ENCODE measurements at regions not wholly inside any gene's neighbourhood (a gene's known extent, or its start where the extent isn't known, plus 50 kb on each side); places are given as distances from the start of the nearest gene placed in this dataset.

DNA sequence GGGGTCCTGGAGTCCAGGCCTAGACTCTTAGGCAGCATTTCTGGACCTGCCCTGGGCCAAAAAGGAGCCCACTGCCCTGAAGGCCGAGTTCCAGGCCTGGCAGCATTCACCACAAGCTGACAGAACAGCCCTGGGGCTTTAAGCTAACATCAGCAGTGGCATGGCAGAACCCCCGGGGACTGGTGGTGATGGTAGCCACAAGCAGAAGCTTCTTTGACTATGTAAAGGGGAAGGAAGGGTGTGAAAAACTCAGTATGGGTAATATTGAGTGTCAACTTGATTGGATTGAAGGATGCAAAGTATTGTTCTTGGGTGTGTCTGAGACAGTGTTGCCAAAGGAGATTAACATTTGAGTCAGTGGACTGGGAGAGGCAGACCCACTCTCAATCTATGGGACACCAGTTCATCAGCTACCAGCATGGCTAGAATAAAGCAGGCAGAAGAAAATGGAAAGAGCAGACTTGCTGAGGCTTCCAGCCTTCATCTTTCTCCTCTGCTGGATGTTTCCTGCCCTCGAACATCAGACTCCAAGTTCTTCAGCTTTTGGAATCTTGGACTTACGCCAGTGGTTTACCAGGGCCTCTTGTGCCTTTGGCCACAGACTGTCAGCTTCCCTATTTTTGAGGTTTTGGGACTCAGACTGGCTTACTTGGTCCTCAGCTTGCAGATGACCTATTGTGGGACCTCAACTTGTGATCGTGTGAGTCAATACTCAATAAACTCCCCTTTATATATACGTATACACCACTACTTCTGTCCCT is 661.0 kb upstream of the C9orf72 start:
- no peak for DNase-seq

DNA sequence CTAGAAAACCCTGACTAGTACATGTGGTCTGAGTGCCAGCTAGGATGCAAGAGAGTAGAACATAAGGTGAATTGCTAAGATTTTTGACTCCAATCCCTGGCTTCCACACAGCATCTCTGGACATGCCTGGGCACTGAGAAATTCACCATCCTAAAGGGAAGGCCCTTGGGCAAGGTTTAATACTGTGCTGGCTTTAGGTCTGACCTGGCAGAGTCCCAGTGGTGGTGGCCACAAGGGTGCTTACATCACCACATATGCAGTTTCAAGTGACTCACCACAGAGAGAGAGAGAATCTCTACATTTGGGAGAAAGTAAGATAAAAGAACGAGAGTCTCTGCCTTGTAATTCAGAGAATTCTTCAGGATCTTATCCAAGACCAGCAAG is 661.6 kb upstream of the C9orf72 start:
- DNase-seq = no peak

DNA sequence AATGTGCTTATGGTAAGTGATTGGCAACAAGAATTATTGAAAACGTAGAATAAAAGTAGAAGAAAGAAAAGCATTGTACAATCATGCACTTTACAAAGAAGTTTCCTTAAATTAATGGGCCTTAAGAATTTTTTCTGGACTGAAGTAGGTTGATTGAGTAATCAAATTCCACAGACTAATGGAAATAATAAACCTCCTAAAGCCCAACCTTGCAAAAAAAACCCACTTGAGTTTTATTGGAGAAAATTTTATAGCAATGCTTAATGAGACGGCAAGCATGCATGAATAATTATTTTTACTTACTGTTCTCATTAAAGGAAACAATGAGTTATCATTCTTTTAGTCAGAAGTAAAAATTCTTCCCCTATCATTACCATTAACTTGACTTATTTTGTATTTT is 676.1 kb upstream of the C9orf72 start:
- no peak for DNase-seq

DNA sequence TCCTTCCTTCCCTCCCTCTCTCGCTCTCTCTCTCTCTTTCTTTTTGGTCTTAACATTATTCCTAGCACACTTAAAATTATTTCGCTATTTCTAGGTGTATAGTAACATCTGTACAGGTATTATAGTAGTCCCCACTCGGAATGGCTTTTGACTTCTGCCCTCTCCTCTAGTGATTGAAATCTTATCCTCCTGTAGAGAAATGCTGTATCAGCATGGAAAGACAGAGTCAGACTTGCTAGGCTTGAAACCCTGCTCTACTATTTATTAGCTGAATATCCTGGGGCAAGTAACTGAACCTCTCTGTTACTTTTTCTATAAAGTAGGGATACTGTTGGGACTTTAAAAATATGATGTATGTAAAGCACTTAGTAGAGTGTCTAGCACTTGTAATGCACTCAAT is 681.9 kb upstream of the C9orf72 start:
- DNase-seq = no peak

DNA sequence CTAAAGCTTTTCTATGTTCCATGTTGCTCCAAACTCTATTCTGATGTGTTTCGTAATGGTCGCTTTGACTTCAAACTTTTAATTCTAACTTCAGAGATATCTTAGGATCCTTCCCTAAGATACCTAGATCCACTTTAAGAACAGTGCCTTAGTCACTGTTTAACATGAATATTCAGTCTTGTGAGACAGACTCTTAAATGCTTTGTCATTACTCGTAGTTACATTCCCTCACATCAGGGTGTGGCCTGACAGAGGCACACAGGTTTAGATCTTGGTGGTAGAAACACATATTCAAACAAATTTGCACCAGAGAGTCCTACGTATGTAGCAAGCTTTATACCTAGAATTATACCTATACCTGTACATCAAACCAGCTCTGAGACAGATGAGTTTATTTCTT is 687.0 kb upstream of the C9orf72 start:
- DNase-seq = no peak

DNA sequence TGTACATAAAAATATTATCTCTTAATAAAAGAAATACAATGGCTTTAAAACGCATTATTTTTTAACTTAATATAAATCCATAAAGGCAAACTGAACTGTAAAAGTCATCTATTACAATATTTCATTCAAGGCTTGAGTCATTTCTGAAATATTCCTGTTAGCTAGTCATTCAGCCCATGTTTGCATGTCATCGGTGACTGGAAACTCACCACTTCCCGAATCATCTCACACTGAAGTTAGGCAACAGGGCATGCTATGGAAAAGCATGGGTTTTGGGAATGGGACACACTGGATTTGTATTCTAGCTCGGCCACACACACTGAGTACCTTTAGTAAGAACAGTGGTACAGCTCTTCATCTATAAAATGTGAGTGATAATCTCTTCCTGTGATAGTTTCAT is 691.1 kb upstream of the C9orf72 start:
- no peak for DNase-seq

DNA sequence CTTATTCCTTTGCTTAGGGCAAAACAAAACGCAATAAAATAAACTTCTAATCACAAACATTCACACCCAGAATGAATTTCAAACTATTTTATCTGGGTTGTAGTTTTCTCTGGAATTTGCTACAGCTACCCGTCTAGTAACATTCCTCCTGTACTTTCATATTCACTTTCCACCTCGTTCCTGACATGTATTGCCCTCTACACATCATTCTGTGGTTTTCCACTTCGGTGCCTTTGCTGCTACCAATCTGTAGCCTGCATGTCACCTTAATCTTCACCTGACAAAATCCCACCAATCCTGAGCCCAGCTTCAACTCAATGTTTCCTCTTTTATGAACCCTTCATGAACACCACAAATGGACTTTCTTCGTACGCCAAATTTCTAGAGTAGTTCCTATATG is 694.1 kb upstream of the C9orf72 start:
- no peak for DNase-seq

DNA sequence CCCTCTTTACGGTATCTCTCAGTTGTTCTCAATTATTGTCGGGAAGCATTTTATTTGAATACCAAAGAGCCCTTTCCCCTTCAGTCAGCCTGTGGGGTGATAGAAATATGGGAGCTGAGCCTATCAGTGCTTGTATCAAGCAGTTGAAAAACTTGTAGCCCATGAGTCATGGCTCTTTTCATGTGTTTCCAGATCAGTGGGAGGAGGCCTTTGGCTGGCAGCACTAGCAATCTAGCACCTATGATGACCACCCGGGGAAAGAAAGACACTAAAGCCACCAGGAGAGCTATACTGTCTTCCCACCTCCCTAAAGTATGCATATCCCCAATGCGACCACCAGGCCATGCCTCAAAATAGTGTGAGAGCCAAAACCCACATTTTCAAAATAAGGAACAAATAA is 696.9 kb upstream of the C9orf72 start:
- no peak for DNase-seq

DNA sequence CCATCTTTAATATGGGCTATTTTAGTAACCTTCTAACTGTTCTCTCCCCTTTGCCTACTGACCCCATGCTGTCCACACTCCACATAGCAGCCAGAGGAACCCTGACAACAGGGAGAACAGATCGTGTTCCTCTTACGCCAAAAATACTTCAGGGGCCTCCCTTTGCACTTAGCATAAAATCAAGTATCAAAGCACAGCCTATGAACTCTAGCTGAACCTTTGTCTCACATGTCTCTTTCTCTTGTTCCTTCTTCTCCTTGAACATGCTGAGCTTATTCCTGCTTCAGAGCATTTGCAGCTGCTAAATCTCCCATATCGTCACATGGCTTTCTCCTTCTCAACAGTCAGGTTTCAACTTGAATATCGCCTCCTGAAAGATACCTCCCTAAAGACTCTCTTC is 698.8 kb upstream of the C9orf72 start:
- DNase-seq = no peak

DNA sequence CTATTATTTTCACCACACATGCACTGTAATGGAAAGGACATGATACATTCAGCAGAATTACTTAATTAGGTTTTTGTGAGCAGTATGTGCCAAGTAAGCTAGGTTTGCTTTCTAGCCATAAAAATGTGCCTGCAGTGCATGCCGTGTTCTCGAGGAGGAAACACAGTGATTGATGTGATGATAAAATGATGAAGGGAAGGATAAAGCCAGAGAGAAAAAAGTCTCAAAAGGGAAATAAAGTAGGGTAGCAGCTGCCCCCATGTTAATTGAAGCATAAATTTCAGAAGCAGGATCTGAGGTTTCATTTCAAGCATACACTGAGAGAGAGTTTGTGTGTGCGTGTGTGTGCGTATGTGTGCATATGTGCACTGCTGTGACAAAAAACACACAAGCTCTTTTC is 714.2 kb upstream of the C9orf72 start:
- no peak for DNase-seq

DNA sequence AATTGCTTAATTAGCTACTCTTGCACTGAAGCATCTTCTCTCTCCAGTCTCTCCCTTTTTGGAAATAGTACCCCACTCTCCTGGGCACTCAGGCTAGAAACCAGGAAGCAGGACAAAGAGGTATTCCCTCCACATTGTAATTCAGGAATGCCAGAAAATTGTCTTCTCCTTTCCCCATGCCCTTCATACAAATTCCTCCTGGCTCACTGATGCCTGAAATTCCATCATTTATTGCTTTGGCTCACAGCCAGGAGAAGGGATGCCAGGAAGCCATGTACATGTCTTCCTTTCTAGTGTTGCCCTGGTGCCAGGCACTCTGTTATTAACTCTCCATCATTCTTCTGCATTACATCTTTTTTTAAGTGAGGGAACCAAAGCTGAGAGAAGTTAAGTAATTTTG is 716.5 kb upstream of the C9orf72 start:
- DNase-seq = no peak

DNA sequence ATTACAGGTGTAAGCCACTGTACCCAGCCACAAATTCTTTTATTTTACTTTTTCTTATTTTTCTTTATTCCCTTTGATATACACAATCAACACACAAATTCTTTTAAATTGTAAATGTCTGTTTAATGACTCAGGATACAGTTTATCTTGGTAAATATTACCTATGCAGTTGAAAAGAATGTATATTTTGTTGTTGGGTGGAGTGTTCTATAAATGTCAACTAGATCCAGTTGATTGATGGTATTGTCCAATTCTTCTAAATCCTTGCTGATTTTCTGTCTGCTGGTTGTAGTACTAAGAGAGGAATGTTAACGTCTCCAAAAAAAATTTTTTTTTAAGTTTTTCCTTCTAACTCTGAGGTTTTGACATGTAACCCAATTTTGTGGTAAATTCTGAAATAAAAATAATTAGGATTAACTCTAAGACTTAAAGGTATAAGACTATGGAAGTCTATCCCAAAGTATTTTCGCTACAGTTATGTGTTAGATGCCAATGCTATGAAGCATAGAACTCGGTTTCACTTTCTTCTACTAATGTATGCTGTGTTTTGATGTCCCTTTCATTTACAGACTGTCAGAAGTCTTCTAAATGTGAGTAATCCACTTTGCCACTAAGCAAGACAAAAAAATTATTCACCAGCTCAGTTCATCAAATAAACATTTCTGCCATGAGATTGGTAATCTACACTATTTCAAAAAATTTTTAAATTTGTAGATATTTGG is 720.2 kb upstream of the C9orf72 start:
- no peak for DNase-seq

DNA sequence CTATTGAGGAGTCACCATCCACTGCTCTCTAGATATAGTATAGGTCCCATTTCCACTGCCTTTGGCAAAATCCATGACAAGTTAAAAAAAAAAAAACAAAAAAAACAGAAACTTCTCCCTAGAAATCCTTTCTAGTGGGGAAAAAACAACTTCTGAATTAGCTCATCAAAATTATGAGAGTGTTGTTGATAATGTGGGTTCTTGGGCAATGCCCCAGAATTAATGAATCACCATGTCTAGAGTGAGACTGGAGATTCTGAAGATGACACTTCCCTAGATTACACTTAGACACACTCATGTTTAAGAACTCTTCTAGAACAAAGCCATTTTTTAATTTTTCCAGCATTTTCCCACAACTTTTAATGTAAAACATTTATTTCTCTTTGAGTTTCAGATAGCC is 728.0 kb upstream of the C9orf72 start:
- DNase-seq = no peak

DNA sequence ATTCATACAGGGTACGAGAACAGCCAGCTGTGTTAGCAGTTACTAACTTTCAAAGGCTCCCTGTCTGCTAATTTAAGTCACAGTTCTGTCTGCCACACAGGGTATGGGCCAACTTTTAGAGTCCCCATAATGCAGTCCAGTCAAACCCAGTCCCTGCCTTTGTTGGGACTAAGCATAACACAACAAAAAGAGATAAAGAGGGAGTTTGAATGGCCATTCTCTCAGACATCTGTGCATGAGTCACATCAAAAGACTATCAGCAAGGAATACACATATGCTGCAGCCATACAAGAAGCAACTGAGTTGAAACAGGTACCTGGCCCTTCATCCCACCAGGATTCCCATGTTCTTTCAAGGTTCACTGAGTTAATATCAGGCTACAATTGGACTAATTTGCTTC is 744.5 kb upstream of the C9orf72 start:
- no peak for DNase-seq

DNA sequence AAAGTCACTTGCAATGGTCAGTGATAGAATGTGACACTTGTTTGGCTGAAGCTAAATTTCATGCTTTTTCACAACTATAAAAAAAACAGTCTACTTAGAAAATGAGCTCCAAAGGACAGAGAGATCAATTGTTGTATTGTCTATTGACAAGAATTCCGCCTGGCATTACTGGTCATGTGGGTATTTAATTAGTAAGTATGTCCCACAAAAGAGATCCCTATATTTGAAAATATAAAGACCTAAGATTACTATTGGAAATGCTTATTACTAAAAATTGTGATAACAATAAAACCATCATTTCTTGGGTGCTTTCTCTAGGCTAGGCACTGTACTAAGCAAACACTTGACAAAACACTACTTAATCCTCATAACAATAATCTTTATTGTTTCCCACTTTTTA is 745.2 kb upstream of the C9orf72 start:
- no peak for DNase-seq

DNA sequence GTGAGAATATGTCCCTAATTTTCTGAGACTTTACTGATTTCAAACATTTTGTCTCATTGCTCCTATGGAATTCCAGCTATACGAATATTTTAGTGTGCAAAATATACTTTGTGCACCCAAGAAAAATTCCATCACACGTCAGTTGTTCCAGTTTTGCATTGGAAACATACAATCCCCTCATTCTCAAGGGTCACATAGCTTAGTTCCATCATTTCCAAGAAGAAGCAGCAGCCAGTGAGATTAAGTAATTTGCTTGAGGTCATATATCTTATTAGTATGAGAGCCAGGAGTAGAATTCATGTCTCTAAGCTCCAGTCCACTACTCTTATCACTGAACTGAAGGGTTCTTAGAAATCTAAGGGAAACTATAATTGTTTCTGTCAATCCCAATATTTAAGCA is 746.7 kb upstream of the C9orf72 start:
- no peak for DNase-seq

DNA sequence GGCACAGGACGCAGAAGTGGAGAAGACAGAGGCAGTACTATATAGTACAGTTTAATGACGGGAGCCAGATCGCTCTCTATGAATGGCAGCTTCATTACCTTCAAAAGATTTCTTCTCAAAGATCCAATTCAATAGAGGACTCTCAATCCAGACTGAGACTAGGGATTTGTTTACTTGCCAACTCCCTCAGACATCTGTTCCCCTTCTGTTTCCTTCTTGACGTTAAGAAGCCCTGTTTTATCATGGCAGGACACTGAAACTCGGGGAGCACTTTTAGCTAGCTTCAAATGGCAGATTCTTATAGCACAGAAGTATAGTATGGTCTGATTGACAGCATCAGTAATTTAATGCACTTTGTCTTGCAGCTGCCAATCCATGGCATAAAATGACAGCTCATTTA is 747.3 kb upstream of the C9orf72 start:
- DNase-seq = no peak

DNA sequence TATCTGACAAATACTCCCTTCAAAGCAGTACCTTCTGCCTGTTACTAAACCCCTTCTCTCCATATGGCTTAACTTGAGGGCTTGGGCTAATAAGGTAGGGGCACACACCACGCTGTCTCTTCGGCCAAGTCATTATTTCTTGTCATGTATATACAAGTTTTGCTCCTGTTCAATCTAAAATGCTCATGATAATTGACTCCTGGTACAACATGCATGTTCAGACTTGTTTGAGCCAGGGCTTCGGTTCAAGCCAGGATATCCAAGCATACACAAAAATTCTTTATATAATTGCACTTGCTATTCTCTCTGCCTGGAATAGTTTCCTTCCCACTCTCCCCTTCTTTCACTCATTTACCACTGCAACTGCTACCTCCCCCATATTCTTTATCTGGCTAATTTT is 756.0 kb upstream of the C9orf72 start:
- DNase-seq = no peak

DNA sequence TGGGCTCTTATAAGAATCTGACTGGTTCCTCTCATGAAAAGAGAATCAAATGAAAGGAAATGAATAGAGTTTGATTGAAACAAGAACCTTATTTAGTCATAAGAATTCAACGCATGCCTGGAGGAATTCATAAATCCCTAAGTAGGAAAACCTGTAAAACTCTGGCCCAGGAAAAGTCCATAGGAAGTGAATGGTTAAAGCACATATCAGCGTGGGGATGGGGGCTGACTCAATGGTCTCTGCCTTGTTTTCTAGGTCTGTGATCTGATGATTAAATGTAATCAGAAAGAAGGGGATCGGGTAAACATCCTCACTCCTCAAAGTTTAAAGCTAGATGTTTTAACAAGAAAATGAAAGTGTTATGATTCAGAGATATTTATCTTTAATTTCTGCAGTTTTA is 759.4 kb upstream of the C9orf72 start:
- no peak for DNase-seq

DNA sequence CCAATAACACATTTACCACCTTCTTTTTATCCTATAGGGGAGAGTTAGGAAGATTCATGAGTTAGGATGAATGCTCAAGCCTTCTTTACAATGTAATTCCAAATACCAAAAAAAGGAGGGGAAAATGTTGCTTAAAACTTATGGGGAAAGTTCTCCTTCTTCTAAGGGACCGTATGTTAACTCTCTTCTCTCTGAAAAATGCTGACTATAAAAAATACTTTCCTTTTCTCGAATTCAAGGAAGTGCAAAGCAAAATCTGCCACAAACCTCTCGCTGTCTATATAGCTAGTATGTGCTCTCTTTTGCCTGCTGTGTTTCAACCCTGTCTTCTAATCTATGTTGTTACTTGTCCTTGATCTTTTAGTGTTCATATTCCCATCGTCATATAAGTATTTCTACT is 768.6 kb upstream of the C9orf72 start:
- no peak for DNase-seq

DNA sequence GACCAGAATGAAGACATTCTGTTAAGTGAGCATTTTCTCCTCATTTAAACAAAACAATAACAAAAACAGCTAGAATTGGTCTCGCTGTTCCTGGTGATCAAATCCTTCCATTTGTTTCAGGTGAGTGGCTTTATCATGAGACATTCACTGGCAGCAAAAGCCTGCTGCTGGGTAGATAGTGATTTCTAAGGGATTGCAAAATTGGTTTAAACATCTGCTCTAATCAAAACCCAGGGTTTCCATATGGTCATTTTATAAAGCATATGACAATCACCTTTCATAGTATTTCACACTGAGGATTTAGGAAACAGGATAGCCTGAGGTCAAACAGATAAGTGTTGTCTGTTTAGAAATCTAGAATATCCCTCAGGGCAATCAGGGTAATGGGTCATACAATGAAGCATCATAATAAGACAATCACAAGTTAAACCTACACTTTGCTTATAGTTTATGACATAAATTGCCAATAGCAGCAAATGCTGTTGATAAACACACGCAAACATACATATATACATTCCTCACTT is 769.6 kb upstream of the C9orf72 start:
- DNase-seq = no peak

DNA sequence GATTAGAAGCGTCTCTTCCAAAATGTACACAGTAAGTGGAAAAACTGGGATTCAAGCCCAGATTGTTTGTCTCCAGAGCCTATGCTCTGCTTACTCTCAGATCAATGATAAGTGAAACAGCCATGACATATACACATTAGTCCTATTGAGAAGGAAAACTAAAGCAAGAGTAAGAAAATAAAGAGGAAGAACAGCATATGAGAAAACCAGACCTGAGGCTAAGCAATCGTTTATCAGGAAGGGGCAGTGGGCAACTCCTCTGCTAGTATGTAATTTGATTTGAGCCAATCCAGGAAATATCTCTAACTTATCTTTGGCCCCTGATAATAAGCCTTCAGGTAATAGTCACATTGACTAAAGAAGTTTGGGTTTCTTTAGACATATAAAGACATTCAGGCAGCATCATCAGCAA is 789.9 kb upstream of the C9orf72 start:
- DNase-seq = no peak

DNA sequence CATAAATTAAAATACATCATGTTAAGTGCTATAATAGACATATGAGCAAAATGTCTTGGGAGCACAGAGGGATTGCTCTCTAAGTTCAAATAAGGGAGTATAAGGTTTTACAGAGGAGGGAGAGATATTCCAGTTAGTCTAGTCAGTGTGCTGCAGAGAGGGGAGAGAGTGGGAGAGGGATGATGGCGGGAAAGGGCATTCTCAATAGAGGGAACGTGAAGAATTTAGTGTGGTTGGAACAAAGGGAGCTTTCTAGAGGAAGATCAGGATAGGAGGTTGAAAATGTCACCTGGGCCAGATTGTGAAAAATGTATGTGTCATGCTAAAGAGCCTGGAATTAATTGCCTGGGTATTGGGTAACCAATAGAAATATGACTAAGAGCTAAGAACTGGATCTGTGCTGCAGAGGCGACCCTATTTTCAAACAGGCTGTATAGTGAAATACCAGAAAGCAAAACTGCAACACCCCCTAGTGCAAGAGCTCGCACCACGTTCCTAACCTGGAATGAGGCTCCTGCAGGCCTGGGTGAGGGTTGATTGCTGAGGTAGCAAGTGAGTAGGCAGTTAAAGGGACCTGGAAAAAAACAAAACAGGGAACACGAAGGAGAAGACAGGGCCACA is 791.8 kb upstream of the C9orf72 start:
- no peak for DNase-seq

DNA sequence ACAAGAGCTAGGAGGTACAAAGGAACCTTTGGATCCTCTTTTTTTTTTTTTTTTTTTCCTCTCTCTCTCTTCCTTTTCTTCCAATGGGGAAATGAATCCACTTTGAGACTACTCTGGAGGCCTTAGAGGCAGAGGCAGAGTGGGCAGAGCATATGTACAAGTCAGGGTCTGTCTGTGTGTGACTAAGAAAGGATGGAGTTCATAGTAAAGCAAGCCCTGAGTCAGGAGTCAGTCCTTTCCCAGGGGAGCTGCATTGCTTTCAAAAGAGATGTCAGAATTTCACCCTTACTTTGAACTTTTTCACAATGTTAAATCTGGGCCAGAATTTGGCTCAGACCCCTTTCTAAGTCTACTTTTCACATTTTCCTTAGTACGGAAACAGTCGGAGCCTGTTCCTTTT is 792.4 kb upstream of the C9orf72 start:
- DNase-seq = no peak
